GM18499 (cell line): ENCODE measurements at regions not wholly inside any gene's neighbourhood (a gene's known extent, or its start where the extent isn't known, plus 50 kb on each side); places are given as distances from the start of the nearest gene placed in this dataset.
"Not testable (repeated sequence)": the region's sequence is repeated elsewhere in the genome, so short reads cannot be mapped to it uniquely, and the experiment has no call there.

Experiments
- ATAC-seq: cut with Tn5 transposase; IDR thresholded peaks from one replicate; pipeline ENCODE4 v1.9.1; 2021; ENCODE audit warnings: moderate number of reproducible peaks; ENCODE audit not compliant: insufficient read depth, unreplicated experiment

GRCh38 chr15:60130821-60131220 lies 126.7 kb downstream of the FOXB1 start:
- ATAC-seq: no peak

- ATAC-seq: no peak
Measured at GRCh38 chr15:60134609-60135008, 130.5 kb downstream of the FOXB1 start.

GRCh38 chr15:60135961-60136360 lies 131.8 kb downstream of the FOXB1 start:
- no peak for ATAC-seq

GRCh38 chr15:60137711-60138396 lies 133.7 kb downstream of the FOXB1 start:
- ATAC-seq: no peak

GRCh38 chr15:60138397-60138968 lies 134.4 kb downstream of the FOXB1 start:
- ATAC-seq: no peak

- ATAC-seq: no peak
Measured at GRCh38 chr15:60152386-60152785, 148.3 kb downstream of the FOXB1 start.

GRCh38 chr15:60154764-60155325 lies 150.7 kb downstream of the FOXB1 start:
- ATAC-seq: no peak

- ATAC-seq: no peak
Measured at GRCh38 chr15:60155661-60156060, 151.6 kb downstream of the FOXB1 start.

GRCh38 chr15:60160909-60161308 lies 156.8 kb downstream of the FOXB1 start:
- no peak for ATAC-seq

- no peak for ATAC-seq
Measured at GRCh38 chr15:60161704-60162103, 157.6 kb downstream of the FOXB1 start.

- ATAC-seq: no peak
Measured at GRCh38 chr15:60162251-60162967, 158.3 kb downstream of the FOXB1 start.

GRCh38 chr15:60162968-60163355 lies 158.9 kb downstream of the FOXB1 start:
- ATAC-seq: no peak

- ATAC-seq: no peak
Measured at GRCh38 chr15:60165111-60165510, 161.0 kb downstream of the FOXB1 start.

- ATAC-seq: no peak
Measured at GRCh38 chr15:60172143-60172542, 168.0 kb downstream of the FOXB1 start.

- ATAC-seq: no peak
Measured at GRCh38 chr15:60179786-60180391, 175.8 kb downstream of the FOXB1 start.

GRCh38 chr15:60181957-60182356 lies 177.8 kb downstream of the FOXB1 start:
- not testable (repeated sequence) for ATAC-seq

- ATAC-seq: no peak
Measured at GRCh38 chr15:60183366-60183765, 179.3 kb downstream of the FOXB1 start.

- no peak for ATAC-seq
Measured at GRCh38 chr15:60184579-60184978, 180.5 kb downstream of the FOXB1 start.

- no peak for ATAC-seq
Measured at GRCh38 chr15:60191016-60191415, 186.9 kb downstream of the FOXB1 start.

GRCh38 chr15:60191821-60192220 lies 187.7 kb downstream of the FOXB1 start:
- ATAC-seq: no peak

- ATAC-seq: no peak
Measured at GRCh38 chr15:60195611-60196010, 191.5 kb downstream of the FOXB1 start.
